GM21825 (cell line): ENCODE measurements at regions not wholly inside any gene's neighbourhood (a gene's known extent, or its start where the extent isn't known, plus 50 kb on each side); places are given as distances from the start of the nearest gene placed in this dataset.
"Not testable (repeated sequence)": the region's sequence is repeated elsewhere in the genome, so short reads cannot be mapped to it uniquely, and the experiment has no call there.

ENCODE experiments used
- ATAC-seq: cut with Tn5 transposase; IDR thresholded peaks from one replicate; pipeline ENCODE4 v1.9.1; 2021; ENCODE audit warnings: mild to moderate bottlenecking, moderate library complexity; ENCODE audit not compliant: unreplicated experiment

DNA sequence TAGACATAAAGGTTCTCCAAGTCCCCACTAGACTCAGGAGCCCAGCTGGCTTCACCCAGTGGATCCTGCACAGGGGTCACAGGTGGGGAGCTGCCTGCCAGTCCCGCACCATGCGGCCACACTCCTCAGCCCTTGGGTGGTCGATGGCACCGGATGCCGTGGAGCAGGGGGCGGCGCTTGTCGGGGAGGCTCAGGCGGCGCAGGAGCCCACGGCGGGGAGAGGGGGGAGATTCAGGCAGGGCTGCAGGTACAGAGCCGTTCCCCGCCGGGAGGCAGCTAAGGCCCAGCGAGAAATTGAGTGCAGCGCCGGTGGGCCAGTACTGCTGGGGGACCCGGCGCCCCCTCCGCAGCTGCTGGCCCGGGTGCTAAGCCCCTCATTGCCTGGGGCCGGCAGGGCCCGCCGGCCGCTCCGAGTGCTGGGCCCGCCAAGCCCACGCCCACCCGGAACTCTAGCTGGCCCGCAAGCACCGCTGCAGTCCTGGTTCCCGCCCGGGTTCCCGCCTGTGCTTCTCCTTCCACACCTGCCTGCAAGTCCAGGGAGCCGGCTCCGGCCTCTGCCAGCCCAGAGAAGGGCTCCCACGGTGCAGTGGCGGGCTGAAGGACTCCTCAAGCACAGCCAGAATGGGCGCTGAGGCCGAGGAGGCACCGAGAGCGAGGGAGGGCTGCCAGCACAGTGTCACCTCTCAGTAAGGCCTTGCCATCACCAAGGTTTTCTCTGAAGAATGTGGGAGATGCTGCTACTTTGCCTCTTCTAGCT lies 58.4 kb upstream of the PPP1R12A start:
- ATAC-seq, result no peak

DNA sequence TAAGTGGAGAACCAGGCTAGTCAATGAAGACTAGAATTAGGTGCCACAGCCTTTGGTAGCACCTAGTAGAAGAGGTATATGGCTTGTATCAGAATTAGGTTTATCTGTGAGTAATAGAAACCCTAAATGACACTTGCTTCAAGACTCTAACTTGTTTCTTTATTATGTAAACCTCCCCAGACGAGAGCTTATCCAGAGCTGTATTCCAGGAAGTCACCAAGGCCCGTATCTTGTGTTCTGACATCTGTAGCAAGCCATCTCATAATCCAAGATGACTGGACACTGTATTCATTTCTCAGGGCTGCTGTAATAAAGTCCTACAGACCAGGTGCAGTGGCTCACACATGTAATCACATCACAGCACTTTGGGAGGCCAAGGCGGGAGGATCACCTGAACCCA lies 56.7 kb upstream of the PPP1R12A start:
- ATAC-seq, result no peak

DNA sequence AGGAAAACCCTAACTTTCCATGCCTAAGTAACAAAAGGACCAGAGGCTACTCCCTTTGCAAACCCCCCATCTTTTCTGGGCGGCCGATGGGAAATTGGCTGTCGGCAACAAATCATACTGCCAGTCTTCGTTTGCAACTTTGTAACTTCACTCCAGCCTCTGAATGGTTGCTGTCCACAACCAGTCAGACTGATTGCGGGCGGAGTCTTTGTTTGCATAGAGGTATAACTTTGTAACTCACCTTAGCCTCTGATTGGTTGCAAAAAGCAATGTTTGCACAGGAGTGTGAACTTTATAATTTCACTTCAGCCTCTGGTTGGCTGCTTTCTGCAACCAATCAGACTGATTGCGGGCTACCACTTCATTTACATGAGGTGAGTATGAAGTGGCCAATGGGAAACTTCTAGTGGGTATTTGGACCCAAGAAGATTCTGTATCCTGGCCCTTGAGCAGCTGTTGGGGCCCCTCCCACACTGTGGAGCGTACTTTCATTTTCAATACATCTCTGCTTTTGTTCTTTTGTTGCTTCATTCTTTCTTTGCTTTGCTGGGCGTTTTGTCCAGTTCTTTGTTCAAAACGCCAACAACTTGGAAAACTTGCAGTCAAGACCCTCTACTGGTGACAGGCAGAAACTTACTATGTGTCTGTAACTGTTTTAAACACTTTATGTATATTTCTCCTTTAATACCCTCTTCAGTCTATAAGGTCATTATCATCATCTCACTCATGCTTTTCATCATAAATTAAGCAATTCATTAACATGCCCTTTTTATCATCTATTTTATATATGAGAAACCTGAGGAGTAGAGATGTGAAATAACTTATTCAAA lies 55.8 kb upstream of the PPP1R12A start:
- ATAC-seq, result not testable (repeated sequence)

DNA sequence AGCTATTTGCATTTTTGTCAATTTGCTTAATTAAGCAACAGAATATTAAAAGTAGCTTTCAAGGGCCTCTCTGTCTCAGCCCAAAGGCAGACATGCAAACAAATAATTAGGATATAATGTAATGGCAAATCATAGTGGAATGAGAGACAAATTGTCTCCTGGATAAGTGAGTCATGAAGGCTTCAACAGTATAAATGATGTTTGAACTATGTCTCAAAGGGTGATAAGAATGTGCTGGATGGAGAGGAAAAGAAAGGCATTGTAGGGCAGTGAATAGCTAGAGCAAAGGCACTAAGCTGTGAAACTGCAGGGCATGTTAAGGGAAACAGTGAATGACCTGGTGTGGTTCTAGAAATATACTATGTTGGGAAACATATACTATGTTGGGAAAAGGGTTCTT lies 53.5 kb upstream of the PPP1R12A start:
- no peak for ATAC-seq

DNA sequence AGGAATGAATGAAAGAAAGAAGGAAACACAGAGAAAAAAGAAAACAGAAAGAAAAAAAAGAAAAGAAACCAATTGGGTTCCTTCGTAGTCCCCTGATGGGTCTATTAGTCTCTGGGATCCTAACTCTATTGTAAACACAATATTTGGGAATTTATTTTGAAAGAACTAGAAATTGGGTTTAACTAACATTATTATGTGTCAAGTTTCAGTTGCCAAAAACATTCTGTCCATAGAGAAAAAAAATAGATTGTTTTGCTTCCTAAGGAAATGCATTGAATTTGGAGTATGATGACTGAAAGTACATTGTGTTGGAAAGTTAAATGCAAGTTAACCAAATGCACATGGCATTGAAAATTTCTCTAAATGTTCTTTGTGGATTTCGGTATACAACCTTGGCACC lies 52.8 kb upstream of the PPP1R12A start:
- no peak for ATAC-seq
